Erythroblast (primary cell): ENCODE measurements at regions not wholly inside any gene's neighbourhood (a gene's known extent, or its start where the extent isn't known, plus 50 kb on each side); places are given as distances from the start of the nearest gene placed in this dataset.

Experiments used
- DNase-seq, 2 experiments: peaks; one replicate each; lab custom pipeline; 2025; lab: John Stamatoyannopoulos, UW
- GATA1 ChIP-seq: IDR thresholded peaks from 2 replicates; pipeline ENCODE4 v1.6.1; 2011; ENCODE audit warnings: low read depth, mild to moderate bottlenecking, control low read depth, low read length, moderate library complexity
- POLR2A ChIP-seq: IDR thresholded peaks from 2 replicates; pipeline ENCODE4 v1.6.1; 2011; ENCODE audit warnings: mild to moderate bottlenecking, low read length

DNA sequence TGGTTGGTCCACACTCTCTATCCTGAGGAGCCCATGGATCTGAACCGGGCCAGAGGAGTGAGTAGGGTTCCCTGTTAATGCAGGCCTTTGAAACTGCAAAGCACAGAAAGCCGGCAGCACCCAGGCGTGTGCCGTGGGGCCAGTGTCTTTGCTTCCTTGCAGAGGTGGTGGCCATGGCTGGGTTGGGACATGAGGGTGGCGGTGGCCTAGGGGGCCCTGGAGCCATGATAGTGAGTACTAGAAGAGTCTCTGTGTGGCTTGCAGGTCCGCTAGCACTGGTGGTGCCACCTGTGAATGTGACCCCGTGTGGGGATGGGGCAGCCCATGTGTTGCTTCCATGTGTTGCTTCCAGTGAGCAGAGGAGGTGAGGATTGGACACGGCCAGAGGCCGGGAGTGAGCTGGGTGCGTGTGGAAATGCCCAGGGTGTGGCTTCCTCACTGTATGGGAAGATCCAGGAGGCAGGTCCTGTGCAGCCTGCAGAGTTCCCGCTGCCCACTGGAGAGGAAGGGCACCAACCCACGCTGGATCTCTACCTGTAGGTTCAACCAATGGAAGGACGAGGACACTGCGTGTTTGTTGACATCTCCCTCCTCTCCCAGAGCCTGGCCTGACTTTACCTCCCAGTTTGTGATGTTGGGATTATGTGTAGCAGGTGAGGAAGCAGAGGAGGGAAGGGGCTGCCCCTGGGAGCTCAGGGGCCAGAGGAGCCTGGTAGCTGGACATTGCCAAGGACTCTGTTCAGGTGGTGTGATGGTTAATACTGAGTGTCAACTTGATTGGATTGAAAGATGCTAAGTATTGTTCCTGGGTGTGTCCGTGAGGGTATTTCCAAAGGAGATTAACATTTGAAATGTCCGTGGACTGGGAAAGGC, 796.6 kb downstream of the TBC1D22A start:
- no peak for DNase-seq
- no peak for TF ChIP-seq POLR2A
- no peak for TF ChIP-seq GATA1

GRCh38 chr22:47556473-47556872, 794.0 kb downstream of the TBC1D22A start:
- no peak for TF ChIP-seq POLR2A
- TF ChIP-seq GATA1 = no peak
- DNase-seq = no peak

GRCh38 chr22:47553436-47553835, 791.0 kb downstream of the TBC1D22A start:
- no peak for DNase-seq
- TF ChIP-seq GATA1 (no peak), POLR2A (no peak)

GRCh38 chr22:47552541-47553205, 790.2 kb downstream of the TBC1D22A start:
- no peak for DNase-seq
- TF ChIP-seq GATA1 (no peak), POLR2A (no peak)

GRCh38 chr22:47552024-47552423, 789.6 kb downstream of the TBC1D22A start:
- no peak for DNase-seq
- TF ChIP-seq GATA1 = no peak
- TF ChIP-seq POLR2A = no peak

GRCh38 chr22:47551431-47551775, 789.0 kb downstream of the TBC1D22A start:
- no peak for TF ChIP-seq POLR2A
- TF ChIP-seq GATA1 = no peak

DNA sequence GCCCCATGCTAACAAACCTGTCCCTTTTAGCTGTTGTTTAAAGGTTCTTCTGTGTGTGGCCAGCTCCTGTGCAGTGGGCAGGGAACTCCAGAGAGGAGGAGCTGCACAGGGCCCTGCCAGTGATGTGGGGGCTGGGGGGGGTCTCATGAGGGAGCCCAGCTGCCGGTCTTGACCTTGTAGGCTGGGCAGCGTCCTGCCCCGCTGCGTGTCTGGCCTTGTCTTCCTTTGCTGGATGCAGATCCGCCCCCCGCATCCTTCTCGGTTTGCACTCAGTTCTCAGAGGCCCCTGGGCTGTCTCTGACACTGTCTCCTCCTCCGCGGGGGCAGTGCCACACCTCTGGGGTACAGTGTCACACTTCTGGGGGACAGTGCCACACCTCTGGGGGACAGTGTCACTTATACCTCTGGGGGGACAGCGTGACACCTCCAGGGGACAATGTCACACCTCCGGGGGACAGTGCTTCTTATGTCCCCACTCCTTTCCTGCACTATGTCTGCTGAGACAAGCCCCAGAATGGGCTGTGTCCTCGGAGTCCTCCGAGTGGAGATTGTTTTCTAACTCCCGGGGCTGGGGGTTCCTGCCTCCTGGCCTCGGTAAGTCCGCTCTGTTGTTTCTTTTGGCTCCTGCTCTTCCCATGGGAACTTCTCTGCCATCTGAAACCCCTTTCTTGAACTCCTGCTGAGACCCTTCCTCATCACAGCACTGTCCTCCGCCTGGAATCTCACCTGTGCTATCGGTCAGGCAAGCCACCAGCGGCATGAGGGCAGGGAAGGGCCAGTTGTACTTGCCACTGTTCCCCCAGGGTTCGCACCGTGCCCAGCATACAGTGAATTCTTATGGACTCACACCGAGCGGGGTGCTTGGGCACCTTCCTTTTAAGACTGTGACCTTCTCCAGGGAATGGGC, 788.3 kb downstream of the TBC1D22A start:
- DNase-seq = no peak
- TF ChIP-seq POLR2A (no peak), GATA1 (no peak)

More at GRCh38 chr22:47551431-47551775, 789.0 kb downstream of the TBC1D22A start:
- no peak for DNase-seq

DNA sequence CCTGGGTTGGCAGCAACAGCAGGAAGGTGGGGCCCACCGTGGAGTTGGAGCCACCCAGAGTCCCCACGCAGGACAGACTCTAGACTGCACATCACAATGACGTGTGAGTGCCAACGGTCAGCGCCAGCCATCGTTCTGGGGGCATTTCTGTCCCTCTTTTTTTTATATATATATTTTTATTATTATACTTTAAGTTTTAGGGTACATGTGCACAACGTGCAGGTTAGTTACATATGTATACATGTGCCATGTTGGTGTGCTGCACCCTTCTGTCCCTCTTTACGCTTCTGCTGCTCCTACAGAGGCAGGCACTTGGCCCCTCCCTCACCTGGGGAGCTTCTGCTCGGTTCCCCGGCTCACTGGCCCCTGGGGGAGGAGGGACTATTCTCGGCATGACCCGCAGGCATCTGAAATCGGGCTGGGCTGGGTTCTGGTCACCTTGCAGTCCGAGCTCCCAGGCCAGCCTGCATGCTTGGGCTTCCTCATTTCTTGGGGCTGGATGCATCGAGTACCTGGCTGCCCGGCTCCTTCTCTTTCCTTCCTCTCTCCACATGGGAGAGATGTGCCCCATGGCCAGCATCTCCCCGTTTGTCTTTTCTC, 787.4 kb downstream of the TBC1D22A start:
- no peak for DNase-seq
- TF ChIP-seq GATA1 (no peak), POLR2A (no peak)

GRCh38 chr22:47548953-47549740, 786.7 kb downstream of the TBC1D22A start:
- no peak for DNase-seq
- TF ChIP-seq GATA1 = no peak
- no peak for TF ChIP-seq POLR2A

GRCh38 chr22:47547881-47548650, 785.6 kb downstream of the TBC1D22A start:
- DNase-seq = no peak
- TF ChIP-seq POLR2A (no peak), GATA1 (no peak)

DNA sequence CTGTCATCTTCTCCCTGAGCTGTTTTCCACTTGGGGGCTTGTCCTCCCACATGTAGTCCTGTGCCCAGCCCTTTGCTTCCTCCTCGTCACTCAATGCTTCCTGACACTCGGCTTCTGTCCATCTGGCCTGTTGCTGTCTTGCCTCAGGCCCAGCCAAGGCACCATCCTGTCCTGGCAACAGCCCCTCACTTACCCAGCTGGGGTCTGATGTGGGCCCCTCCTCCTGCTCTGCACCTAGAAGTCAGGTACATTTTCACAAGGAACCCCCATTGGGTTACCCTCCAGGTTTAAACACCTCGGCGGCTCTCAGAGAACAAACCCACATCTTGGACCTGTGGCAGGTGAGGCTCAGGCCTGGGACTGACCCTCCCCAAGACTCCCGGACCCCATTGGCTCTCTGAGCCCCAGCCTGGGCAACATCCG, 784.8 kb downstream of the TBC1D22A start:
- no peak for DNase-seq
- TF ChIP-seq GATA1 = no peak
- no peak for TF ChIP-seq POLR2A

- TF ChIP-seq GATA1 (no peak), POLR2A (no peak)
- no peak for DNase-seq
These were observed 782.2 kb downstream of the TBC1D22A start for GRCh38 chr22:47544696-47545095.

DNA sequence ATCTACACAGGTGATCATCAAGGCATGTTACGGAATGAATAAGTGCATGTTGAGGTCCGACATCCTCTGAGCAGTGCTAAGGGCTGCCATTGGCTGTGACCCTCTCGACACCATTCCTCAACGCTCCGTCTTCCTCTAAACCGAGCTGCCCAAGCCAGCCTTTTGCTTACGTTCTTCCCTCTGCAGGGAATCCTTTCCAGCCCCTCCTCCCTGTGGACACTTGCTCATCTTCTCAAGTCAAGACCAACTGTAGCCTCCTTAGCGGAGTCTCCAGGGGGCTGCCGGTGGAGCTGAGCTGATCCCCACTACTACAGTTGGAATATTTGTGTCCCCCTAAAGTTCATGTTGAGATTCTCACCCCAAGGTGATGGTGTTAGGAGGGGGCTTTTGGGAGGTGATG, 781.0 kb downstream of the TBC1D22A start:
- DNase-seq = no peak
- no peak for TF ChIP-seq GATA1
- TF ChIP-seq POLR2A = no peak
